ENCODE measurements at regions not wholly inside any gene's neighbourhood (a gene's known extent, or its start where the extent isn't known, plus 50 kb on each side); places are given as distances from the start of the nearest gene placed in this dataset.

- Histone ChIP-seq H4K8ac (ENCODE audit: low read depth, low read length) (no peak overlapping the region), H2BK5ac (ENCODE audit: low read length) (no peak overlapping the region), H2BK15ac (ENCODE audit: low read length) (no peak overlapping the region), H3K27me3 (ENCODE audit: control insufficient read depth in 3 of 3, insufficient read depth in 3 of 3, low read depth in 1 of 3, low read length in 3 of 3) (no peaks in the 10 kb centered on the region), H3K27ac (replicated peaks; ENCODE audit: low read length) (no peak overlapping the region), H2AK5ac (ENCODE audit: low read depth, low read length) (no peak overlapping the region), H3K18ac (ENCODE audit: low read length) (no peak overlapping the region), H3K4me2 (ENCODE audit: insufficient read depth, low read length, poor library complexity, severe bottlenecking) (no peak overlapping the region), H3K4ac (ENCODE audit: low read length) (no peak overlapping the region), H3K14ac (ENCODE audit: low read length) (no peak overlapping the region), H3K9ac (ENCODE audit: low read depth, low read length, poor library complexity) (no peak overlapping the region), H3K4me1 (ENCODE audit: control insufficient read depth in 2 of 2, insufficient read depth in 1 of 2, low read depth in 1 of 2, low read length in 2 of 2) (peaks cover 7% of the 10 kb centered on the region in 2 donors), H3K4me3 (ENCODE audit: low read length in 2 of 2) (no peak overlapping the region), H3K36me3 (replicated peaks in 1 of 2; ENCODE audit: control insufficient read depth in 2 of 2, insufficient read depth in 2 of 2, low read length in 2 of 2) (no peaks in the 10 kb centered on the region), H3K79me1 (ENCODE audit: low read depth, low read length) (no peaks in the 10 kb centered on the region), H3K9me3 (replicated peaks in 1 of 2; ENCODE audit: control insufficient read depth in 2 of 2, insufficient read depth in 1 of 2, low read depth in 1 of 2, low read length in 2 of 2) (no peaks in the 10 kb centered on the region), H4K91ac (ENCODE audit: low read depth, low read length, poor library complexity) (no peak overlapping the region), H2BK12ac (ENCODE audit: low read length) (no peak overlapping the region), H3K23ac (ENCODE audit: low read depth, low read length, poor library complexity) (no peak overlapping the region), H2BK120ac (ENCODE audit: low read depth, low read length) (no peak overlapping the region), H2AFZ (ENCODE audit: low read length) (no peak overlapping the region)
- WGBS, 2 donors (ENCODE audit: extremely low coverage in 2 of 2, insufficient read length in 2 of 2, insufficient replicate concordance in 1 of 2) = no CpG with 5 or more reads among the region's 3 CpGs
- DNase-seq (ENCODE audit: low spot score) = no peak
Observed at GRCh38 chr1:66450043-66450514, 83.9 kb upstream of the SGIP1 start.

- Histone ChIP-seq H3K27ac (replicated peaks; ENCODE audit: low read length) (no peak overlapping the region), H3K18ac (ENCODE audit: low read length) (no peak overlapping the region), H2BK5ac (ENCODE audit: low read length) (no peak overlapping the region), H3K23ac (ENCODE audit: low read depth, low read length, poor library complexity) (no peak overlapping the region), H2AK5ac (ENCODE audit: low read depth, low read length) (no peak overlapping the region), H3K27me3 (ENCODE audit: control insufficient read depth in 3 of 3, insufficient read depth in 3 of 3, low read depth in 1 of 3, low read length in 3 of 3) (no peaks in the 10 kb centered on the region), H3K4me2 (ENCODE audit: insufficient read depth, low read length, poor library complexity, severe bottlenecking) (no peak overlapping the region), H3K4ac (ENCODE audit: low read length) (no peak overlapping the region), H2AFZ (ENCODE audit: low read length) (no peak overlapping the region), H2BK120ac (ENCODE audit: low read depth, low read length) (no peak overlapping the region), H4K91ac (ENCODE audit: low read depth, low read length, poor library complexity) (no peak overlapping the region), H3K9ac (ENCODE audit: low read depth, low read length, poor library complexity) (no peak overlapping the region), H3K36me3 (replicated peaks in 1 of 2; ENCODE audit: control insufficient read depth in 2 of 2, insufficient read depth in 2 of 2, low read length in 2 of 2) (no peaks in the 10 kb centered on the region), H3K4me1 (ENCODE audit: control insufficient read depth in 2 of 2, insufficient read depth in 1 of 2, low read depth in 1 of 2, low read length in 2 of 2) (peaks cover 1 to 2% of the 10 kb centered on the region in 2 donors), H2BK15ac (ENCODE audit: low read length) (no peak overlapping the region), H3K14ac (ENCODE audit: low read length) (no peak overlapping the region), H2BK12ac (ENCODE audit: low read length) (no peak overlapping the region), H4K8ac (ENCODE audit: low read depth, low read length) (no peak overlapping the region), H3K4me3 (ENCODE audit: low read length in 2 of 2) (no peak overlapping the region), H3K79me1 (ENCODE audit: low read depth, low read length) (no peaks in the 10 kb centered on the region), H3K9me3 (replicated peaks in 1 of 2; ENCODE audit: control insufficient read depth in 2 of 2, insufficient read depth in 1 of 2, low read depth in 1 of 2, low read length in 2 of 2) (no peaks in the 10 kb centered on the region)
- no CpG with 5 or more reads among the region's 1 CpG for WGBS, 2 donors (ENCODE audit: extremely low coverage in 2 of 2, insufficient read length in 2 of 2, insufficient replicate concordance in 1 of 2)
- no peak for DNase-seq (ENCODE audit: low spot score)
Observed at GRCh38 chr1:66450847-66451246, 83.1 kb upstream of the SGIP1 start.

DNA sequence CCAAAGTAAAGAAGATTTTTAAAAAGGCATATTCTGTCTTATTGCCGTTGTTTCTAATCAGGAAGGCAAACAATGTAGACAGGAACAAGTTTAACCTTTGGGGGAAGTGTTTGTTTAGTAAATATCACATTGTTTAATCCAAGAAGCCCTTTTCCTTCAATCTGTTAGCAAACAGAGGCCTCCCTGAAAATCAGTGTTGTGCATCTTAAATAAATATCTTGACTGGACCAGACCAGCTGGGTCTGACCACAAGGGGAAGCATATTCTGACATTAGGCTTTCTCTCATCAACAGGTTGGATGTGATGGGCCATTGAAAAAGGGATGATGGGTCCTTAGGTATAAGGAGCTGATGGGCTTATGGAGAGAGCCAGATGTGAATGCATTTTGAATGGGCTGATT, 81.8 kb upstream of the SGIP1 start:
- H2BK15ac ChIP-seq (ENCODE audit: low read length) = no peak overlapping the region
- H3K4me1 ChIP-seq (ENCODE audit: control insufficient read depth in 2 of 2, insufficient read depth in 1 of 2, low read depth in 1 of 2, low read length in 2 of 2) = no peaks in the 10 kb centered on the region
- H3K27ac ChIP-seq (replicated peaks; ENCODE audit: low read length) = no peak overlapping the region
- no peak overlapping the region for H3K4me3 ChIP-seq (ENCODE audit: low read length in 2 of 2)
- no peaks in the 10 kb centered on the region for H3K36me3 ChIP-seq (replicated peaks in 1 of 2; ENCODE audit: control insufficient read depth in 2 of 2, insufficient read depth in 2 of 2, low read length in 2 of 2)
- no peak overlapping the region for H2BK5ac ChIP-seq (ENCODE audit: low read length)
- H3K9me3 ChIP-seq (replicated peaks in 1 of 2; ENCODE audit: control insufficient read depth in 2 of 2, insufficient read depth in 1 of 2, low read depth in 1 of 2, low read length in 2 of 2) = no peaks in the 10 kb centered on the region
- H2BK12ac ChIP-seq (ENCODE audit: low read length) = no peak overlapping the region
- no peak overlapping the region for H3K14ac ChIP-seq (ENCODE audit: low read length)
- no peak overlapping the region for H4K8ac ChIP-seq (ENCODE audit: low read depth, low read length)
- no CpG with 5 or more reads among the region's 1 CpG for WGBS, 2 donors (ENCODE audit: extremely low coverage in 2 of 2, insufficient read length in 2 of 2, insufficient replicate concordance in 1 of 2)
- no peak overlapping the region for H3K9ac ChIP-seq (ENCODE audit: low read depth, low read length, poor library complexity)
- H2AFZ ChIP-seq (ENCODE audit: low read length) = no peak overlapping the region
- H3K18ac ChIP-seq (ENCODE audit: low read length) = no peak overlapping the region
- H4K91ac ChIP-seq (ENCODE audit: low read depth, low read length, poor library complexity) = no peak overlapping the region
- H3K4ac ChIP-seq (ENCODE audit: low read length) = no peak overlapping the region
- H3K23ac ChIP-seq (ENCODE audit: low read depth, low read length, poor library complexity) = no peak overlapping the region
- H3K4me2 ChIP-seq (ENCODE audit: insufficient read depth, low read length, poor library complexity, severe bottlenecking) = no peak overlapping the region
- no peak for DNase-seq (ENCODE audit: low spot score)
- H3K27me3 ChIP-seq (ENCODE audit: control insufficient read depth in 3 of 3, insufficient read depth in 3 of 3, low read depth in 1 of 3, low read length in 3 of 3) = no peaks in the 10 kb centered on the region
- H2BK120ac ChIP-seq (ENCODE audit: low read depth, low read length) = no peak overlapping the region
- H2AK5ac ChIP-seq (ENCODE audit: low read depth, low read length) = no peak overlapping the region
- no peaks in the 10 kb centered on the region for H3K79me1 ChIP-seq (ENCODE audit: low read depth, low read length)

DNA sequence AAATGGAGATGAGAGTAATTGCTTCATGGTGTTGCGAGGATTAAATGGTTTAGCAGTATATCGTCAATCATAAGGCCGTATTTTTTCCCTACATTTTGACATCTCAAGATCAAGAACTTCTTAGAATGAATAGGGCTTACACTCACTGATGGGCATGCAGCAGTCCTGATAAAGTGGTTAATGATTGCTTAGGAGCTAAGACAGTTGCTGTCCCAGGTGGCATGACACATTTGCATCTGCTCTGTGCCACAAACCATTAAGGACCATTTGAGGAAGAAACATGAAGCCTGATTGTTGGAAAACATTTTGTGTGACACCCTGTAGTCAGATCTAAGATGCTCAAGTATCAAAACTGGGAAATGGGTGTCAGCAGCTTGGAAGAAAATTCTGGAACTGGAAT, 81.0 kb upstream of the SGIP1 start:
- no peaks in the 10 kb centered on the region for H3K27me3 ChIP-seq (ENCODE audit: control insufficient read depth in 3 of 3, insufficient read depth in 3 of 3, low read depth in 1 of 3, low read length in 3 of 3)
- H3K4me1 ChIP-seq (ENCODE audit: control insufficient read depth in 2 of 2, insufficient read depth in 1 of 2, low read depth in 1 of 2, low read length in 2 of 2) = no peaks in the 10 kb centered on the region
- no peak overlapping the region for H2BK15ac ChIP-seq (ENCODE audit: low read length)
- no peak overlapping the region for H3K4me2 ChIP-seq (ENCODE audit: insufficient read depth, low read length, poor library complexity, severe bottlenecking)
- no peak overlapping the region for H2BK12ac ChIP-seq (ENCODE audit: low read length)
- no peak overlapping the region for H3K9ac ChIP-seq (ENCODE audit: low read depth, low read length, poor library complexity)
- no peak overlapping the region for H3K4me3 ChIP-seq (ENCODE audit: low read length in 2 of 2)
- no peak overlapping the region for H3K4ac ChIP-seq (ENCODE audit: low read length)
- no peak for DNase-seq (ENCODE audit: low spot score)
- no peak overlapping the region for H3K27ac ChIP-seq (replicated peaks; ENCODE audit: low read length)
- WGBS, 2 donors (ENCODE audit: extremely low coverage in 2 of 2, insufficient read length in 2 of 2, insufficient replicate concordance in 1 of 2) = no CpG with 5 or more reads among the region's 3 CpGs
- no peak overlapping the region for H3K18ac ChIP-seq (ENCODE audit: low read length)
- H3K79me1 ChIP-seq (ENCODE audit: low read depth, low read length) = no peaks in the 10 kb centered on the region
- no peaks in the 10 kb centered on the region for H3K9me3 ChIP-seq (replicated peaks in 1 of 2; ENCODE audit: control insufficient read depth in 2 of 2, insufficient read depth in 1 of 2, low read depth in 1 of 2, low read length in 2 of 2)
- no peak overlapping the region for H2AFZ ChIP-seq (ENCODE audit: low read length)
- H3K14ac ChIP-seq (ENCODE audit: low read length) = no peak overlapping the region
- H4K91ac ChIP-seq (ENCODE audit: low read depth, low read length, poor library complexity) = no peak overlapping the region
- no peak overlapping the region for H2BK5ac ChIP-seq (ENCODE audit: low read length)
- H4K8ac ChIP-seq (ENCODE audit: low read depth, low read length) = no peak overlapping the region
- no peak overlapping the region for H2BK120ac ChIP-seq (ENCODE audit: low read depth, low read length)
- H3K36me3 ChIP-seq (replicated peaks in 1 of 2; ENCODE audit: control insufficient read depth in 2 of 2, insufficient read depth in 2 of 2, low read length in 2 of 2) = no peaks in the 10 kb centered on the region
- no peak overlapping the region for H3K23ac ChIP-seq (ENCODE audit: low read depth, low read length, poor library complexity)
- H2AK5ac ChIP-seq (ENCODE audit: low read depth, low read length) = no peak overlapping the region

Measured in neuronal stem cell (in vitro differentiated cells).